ENCODE measurements at regions not wholly inside any gene's neighbourhood (a gene's known extent, or its start where the extent isn't known, plus 50 kb on each side); places are given as distances from the start of the nearest gene placed in this dataset.

- Mint-ChIP-seq H3K9me3 (no peaks in the 10 kb centered on the region), H3K4me1 (ENCODE audit: low read depth) (no peaks in the 10 kb centered on the region), H3K4me3 (no peak overlapping the region), H3K27ac (no peak overlapping the region), H3K27me3 (ENCODE audit: low read depth) (no peaks in the 10 kb centered on the region), H3K36me3 (ENCODE audit: low read depth) (no peaks in the 10 kb centered on the region)
- intact Hi-C loops (cut with micrococcal nuclease), result no loop called here
- CTCF ChIA-PET, result interaction anchor here (0.7 kb wide), 1 partner anchor 474 kb away, joined by 3 read pairs; no protein-coding TSS in a partner anchor
- no peak for DNase-seq
Measured at GRCh38 chr13:72181661-72182060, 314.7 kb upstream of the DACH1 start.

- Mint-ChIP-seq H3K4me1 (ENCODE audit: low read depth) (no peaks in the 10 kb centered on the region), H3K36me3 (ENCODE audit: low read depth) (no peaks in the 10 kb centered on the region), H3K27me3 (ENCODE audit: low read depth) (no peaks in the 10 kb centered on the region), H3K9me3 (no peaks in the 10 kb centered on the region), H3K27ac (no peak overlapping the region), H3K4me3 (no peak overlapping the region)
- CTCF ChIA-PET, result no interaction called here
- intact Hi-C loops (cut with micrococcal nuclease), result no loop called here
- no peak for DNase-seq
Measured at GRCh38 chr13:72180253-72180952, 313.4 kb upstream of the DACH1 start.

GRCh38 chr13:72174549-72174948 is 307.5 kb upstream of the DACH1 start:
- CTCF ChIA-PET, result no interaction called here
- no peaks in the 10 kb centered on the region for H3K36me3 Mint-ChIP-seq (ENCODE audit: low read depth)

DNA sequence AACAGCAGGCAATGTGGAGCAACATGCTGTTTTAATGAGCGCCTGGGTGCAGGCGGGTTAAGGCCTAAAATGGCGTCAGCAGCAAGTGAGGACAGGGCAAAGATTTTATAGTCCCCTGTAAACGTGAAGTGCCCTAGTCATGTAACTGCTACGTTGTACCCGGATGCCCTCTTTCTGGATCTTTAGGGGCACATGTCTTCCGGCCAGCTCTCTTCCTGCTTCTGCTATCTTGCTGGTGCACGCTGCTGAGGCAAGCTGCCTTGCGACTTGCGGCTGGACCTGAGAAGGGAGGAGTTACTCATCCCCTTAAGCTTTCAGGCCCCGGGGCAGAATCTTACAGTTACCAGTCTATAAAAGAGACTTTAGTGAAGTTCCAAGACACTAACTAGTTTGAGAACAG is 303.6 kb upstream of the DACH1 start:
- DNase-seq, result no peak
- Mint-ChIP-seq H3K27ac (no peak overlapping the region), H3K4me1 (ENCODE audit: low read depth) (no peaks in the 10 kb centered on the region), H3K4me3 (no peak overlapping the region), H3K9me3 (no peaks in the 10 kb centered on the region), H3K27me3 (ENCODE audit: low read depth) (no peaks in the 10 kb centered on the region), H3K36me3 (ENCODE audit: low read depth) (no peaks in the 10 kb centered on the region)
- CTCF ChIA-PET, result no interaction called here
- intact Hi-C loops (cut with micrococcal nuclease), result no loop called here

More at GRCh38 chr13:72174549-72174948, 307.5 kb upstream of the DACH1 start:
- no peak for DNase-seq
- intact Hi-C loops (cut with micrococcal nuclease), result no loop called here
- H3K27me3 Mint-ChIP-seq (ENCODE audit: low read depth), result no peaks in the 10 kb centered on the region
- H3K4me3 Mint-ChIP-seq, result no peak overlapping the region
- H3K9me3 Mint-ChIP-seq, result no peaks in the 10 kb centered on the region
- H3K27ac Mint-ChIP-seq, result no peak overlapping the region
- H3K4me1 Mint-ChIP-seq (ENCODE audit: low read depth), result no peaks in the 10 kb centered on the region

DNA sequence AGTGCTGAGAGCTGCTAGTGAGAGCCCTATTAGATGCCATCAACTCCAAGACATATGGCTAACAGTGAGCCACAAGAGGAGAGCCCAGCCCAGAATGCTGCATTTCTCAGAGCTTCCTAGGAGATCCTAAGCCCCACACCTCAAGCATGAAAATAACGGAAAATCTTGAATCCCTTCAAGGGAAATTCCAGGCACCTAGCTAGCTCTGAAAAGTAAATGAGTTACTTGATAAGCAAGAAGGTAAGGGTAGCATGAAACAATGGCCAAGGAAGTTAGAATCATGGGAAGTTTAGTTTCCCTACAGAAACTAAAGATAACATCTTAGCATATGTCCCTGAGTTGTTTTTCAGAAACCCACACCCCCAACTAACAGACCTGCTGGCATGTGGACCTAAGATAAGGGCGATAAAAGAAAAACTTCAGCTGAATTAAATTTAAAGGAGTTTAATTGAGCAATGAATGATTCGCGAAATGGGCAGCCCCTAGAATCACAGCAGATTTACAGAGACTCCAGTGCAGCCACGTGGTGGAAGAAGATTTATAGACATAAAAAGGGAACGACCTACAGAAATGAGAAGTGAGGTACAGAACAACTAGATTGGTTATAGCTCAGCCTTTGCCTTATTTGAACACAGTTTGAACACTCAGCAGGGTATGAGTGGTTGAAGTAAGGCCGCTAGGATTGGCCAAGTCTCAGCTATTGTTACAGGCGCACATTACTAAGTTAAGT is 301.3 kb upstream of the DACH1 start:
- Mint-ChIP-seq H3K4me1 (ENCODE audit: low read depth) (no peaks in the 10 kb centered on the region), H3K27me3 (ENCODE audit: low read depth) (no peaks in the 10 kb centered on the region), H3K27ac (no peak overlapping the region), H3K9me3 (no peaks in the 10 kb centered on the region), H3K36me3 (ENCODE audit: low read depth) (no peaks in the 10 kb centered on the region), H3K4me3 (no peak overlapping the region)
- no peak for DNase-seq
- intact Hi-C loops (cut with micrococcal nuclease), result no loop called here
- CTCF ChIA-PET, result no interaction called here

GRCh38 chr13:72166102-72166650 is 299.2 kb upstream of the DACH1 start:
- H3K27ac Mint-ChIP-seq, result no peak overlapping the region
- H3K36me3 Mint-ChIP-seq (ENCODE audit: low read depth), result no peaks in the 10 kb centered on the region
- no peaks in the 10 kb centered on the region for H3K27me3 Mint-ChIP-seq (ENCODE audit: low read depth)
- H3K9me3 Mint-ChIP-seq, result no peaks in the 10 kb centered on the region
- no peak for DNase-seq
- H3K4me3 Mint-ChIP-seq, result no peak overlapping the region
- no peaks in the 10 kb centered on the region for H3K4me1 Mint-ChIP-seq (ENCODE audit: low read depth)
- intact Hi-C loops (cut with micrococcal nuclease), result no loop called here
- CTCF ChIA-PET, result no interaction called here

DNA sequence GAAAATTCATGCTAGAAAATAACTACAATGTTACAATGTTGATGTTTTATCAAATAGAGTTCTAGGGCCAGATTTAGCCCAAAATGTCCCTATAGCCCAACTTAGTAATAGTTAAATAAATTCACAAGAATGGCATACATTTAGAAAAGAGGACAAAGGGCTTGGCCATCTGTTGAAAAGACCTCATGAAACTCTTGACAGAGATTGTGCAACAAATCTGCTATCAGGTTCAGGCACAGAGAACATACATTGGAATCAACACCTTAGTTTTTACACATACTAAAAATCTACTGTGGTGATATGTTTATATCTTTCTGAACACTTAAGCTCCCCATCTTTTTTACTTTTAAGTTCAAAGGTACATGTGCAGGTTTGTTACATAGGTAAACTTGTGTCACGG is 298.3 kb upstream of the DACH1 start:
- H3K27me3 Mint-ChIP-seq (ENCODE audit: low read depth), result no peaks in the 10 kb centered on the region
- no peaks in the 10 kb centered on the region for H3K4me1 Mint-ChIP-seq (ENCODE audit: low read depth)
- CTCF ChIA-PET, result no interaction called here
- no peaks in the 10 kb centered on the region for H3K36me3 Mint-ChIP-seq (ENCODE audit: low read depth)
- no peak overlapping the region for H3K27ac Mint-ChIP-seq
- no peaks in the 10 kb centered on the region for H3K9me3 Mint-ChIP-seq
- intact Hi-C loops (cut with micrococcal nuclease), result no loop called here
- no peak overlapping the region for H3K4me3 Mint-ChIP-seq
- DNase-seq, result no peak

- Mint-ChIP-seq H3K27ac (no peak overlapping the region), H3K4me1 (ENCODE audit: low read depth) (no peaks in the 10 kb centered on the region), H3K27me3 (ENCODE audit: low read depth) (no peaks in the 10 kb centered on the region), H3K36me3 (ENCODE audit: low read depth) (no peaks in the 10 kb centered on the region), H3K4me3 (no peak overlapping the region), H3K9me3 (no peaks in the 10 kb centered on the region)
- intact Hi-C loops (cut with micrococcal nuclease), result no loop called here
- DNase-seq, result no peak
- CTCF ChIA-PET, result no interaction called here
Measured at GRCh38 chr13:72164811-72165210, 297.8 kb upstream of the DACH1 start.

DNA sequence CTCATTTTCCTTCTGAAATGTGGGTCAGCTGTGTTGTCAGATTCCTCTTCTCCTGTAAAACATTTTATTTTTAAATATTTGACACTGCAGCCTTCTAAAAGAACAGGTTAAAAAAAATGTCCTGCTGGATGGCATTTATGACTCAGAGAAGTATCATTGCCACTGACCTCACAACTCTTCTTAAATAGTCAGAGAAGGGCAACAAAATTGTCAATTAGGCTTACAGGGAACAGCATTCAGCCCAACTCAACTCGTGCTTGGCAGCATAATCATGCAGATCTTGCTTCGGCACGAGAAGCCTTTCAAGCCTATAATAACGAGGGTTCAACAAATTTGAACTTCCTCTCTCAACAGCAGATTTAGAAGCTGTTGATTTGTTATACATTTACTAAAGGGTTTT is 296.7 kb upstream of the DACH1 start:
- intact Hi-C loops (cut with micrococcal nuclease), result no loop called here
- Mint-ChIP-seq H3K4me3 (no peak overlapping the region), H3K27me3 (ENCODE audit: low read depth) (no peaks in the 10 kb centered on the region), H3K27ac (no peak overlapping the region), H3K4me1 (ENCODE audit: low read depth) (no peaks in the 10 kb centered on the region), H3K9me3 (no peaks in the 10 kb centered on the region), H3K36me3 (ENCODE audit: low read depth) (no peaks in the 10 kb centered on the region)
- CTCF ChIA-PET, result no interaction called here
- DNase-seq, result no peak

GRCh38 chr13:72160977-72161376 is 294.0 kb upstream of the DACH1 start:
- H3K4me3 Mint-ChIP-seq, result no peak overlapping the region
- H3K27ac Mint-ChIP-seq, result no peak overlapping the region
- no peaks in the 10 kb centered on the region for H3K27me3 Mint-ChIP-seq (ENCODE audit: low read depth)
- H3K9me3 Mint-ChIP-seq, result no peaks in the 10 kb centered on the region
- H3K4me1 Mint-ChIP-seq (ENCODE audit: low read depth), result no peaks in the 10 kb centered on the region
- no peaks in the 10 kb centered on the region for H3K36me3 Mint-ChIP-seq (ENCODE audit: low read depth)
- intact Hi-C loops (cut with micrococcal nuclease), result no loop called here
- CTCF ChIA-PET, result no interaction called here
- DNase-seq, result no peak

- CTCF ChIA-PET, result no interaction called here
- DNase-seq, result no peak
- H3K9me3 Mint-ChIP-seq, result no peaks in the 10 kb centered on the region
- no peaks in the 10 kb centered on the region for H3K4me1 Mint-ChIP-seq (ENCODE audit: low read depth)
- H3K36me3 Mint-ChIP-seq (ENCODE audit: low read depth), result no peaks in the 10 kb centered on the region
- H3K27ac Mint-ChIP-seq, result no peak overlapping the region
- no peak overlapping the region for H3K4me3 Mint-ChIP-seq
- no peaks in the 10 kb centered on the region for H3K27me3 Mint-ChIP-seq (ENCODE audit: low read depth)
- intact Hi-C loops (cut with micrococcal nuclease), result no loop called here
Measured at GRCh38 chr13:72156760-72157159, 289.8 kb upstream of the DACH1 start.

- H3K4me1 Mint-ChIP-seq (ENCODE audit: low read depth), result no peaks in the 10 kb centered on the region
- no peak for DNase-seq
- H3K27ac Mint-ChIP-seq, result no peak overlapping the region
- no peak overlapping the region for H3K4me3 Mint-ChIP-seq
- H3K9me3 Mint-ChIP-seq, result no peaks in the 10 kb centered on the region
- intact Hi-C loops (cut with micrococcal nuclease), result no loop called here
- CTCF ChIA-PET, result no interaction called here
- H3K36me3 Mint-ChIP-seq (ENCODE audit: low read depth), result no peaks in the 10 kb centered on the region
- no peaks in the 10 kb centered on the region for H3K27me3 Mint-ChIP-seq (ENCODE audit: low read depth)
Measured at GRCh38 chr13:72153272-72153671, 286.3 kb upstream of the DACH1 start.

DNA sequence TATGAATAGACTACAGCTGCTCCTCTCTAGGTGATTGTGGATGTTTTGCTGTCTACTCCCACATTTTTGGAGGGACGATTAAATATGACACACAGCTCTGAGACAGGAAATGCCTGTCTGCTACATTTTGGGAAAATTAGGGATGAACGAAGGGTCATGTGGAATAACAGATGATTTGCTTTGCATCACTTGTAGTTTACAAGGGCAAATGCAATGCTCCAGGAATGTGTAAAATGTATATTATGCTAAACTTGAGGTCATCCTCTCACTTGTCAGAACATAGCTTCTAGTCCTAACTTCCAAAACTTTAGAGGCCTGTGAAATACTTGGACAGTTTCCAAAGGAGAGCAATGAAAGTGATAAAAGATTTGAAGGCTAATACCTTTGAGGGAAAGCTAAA is 284.2 kb upstream of the DACH1 start:
- no peaks in the 10 kb centered on the region for H3K9me3 Mint-ChIP-seq
- no peak overlapping the region for H3K27ac Mint-ChIP-seq
- H3K36me3 Mint-ChIP-seq (ENCODE audit: low read depth), result no peaks in the 10 kb centered on the region
- CTCF ChIA-PET, result interaction anchor here (0.7 kb wide), 1 partner anchor 423 kb away, joined by 3 read pairs; no protein-coding TSS in a partner anchor
- intact Hi-C loops (cut with micrococcal nuclease), result no loop called here
- no peak for DNase-seq
- no peak overlapping the region for H3K4me3 Mint-ChIP-seq
- H3K4me1 Mint-ChIP-seq (ENCODE audit: low read depth), result no peaks in the 10 kb centered on the region
- no peaks in the 10 kb centered on the region for H3K27me3 Mint-ChIP-seq (ENCODE audit: low read depth)
